CD4-positive, alpha-beta T cell treated with Interleukin-15 for 4 hours (primary cell): ENCODE measurements at regions not wholly inside any gene's neighbourhood (a gene's known extent, or its start where the extent isn't known, plus 50 kb on each side); places are given as distances from the start of the nearest gene placed in this dataset.

ENCODE experiments used
- DNase-seq: peaks from one replicate; pipeline ENCODE4 v3.0.0-alpha.2; 2020; ENCODE audit warnings: low spot score

DNA sequence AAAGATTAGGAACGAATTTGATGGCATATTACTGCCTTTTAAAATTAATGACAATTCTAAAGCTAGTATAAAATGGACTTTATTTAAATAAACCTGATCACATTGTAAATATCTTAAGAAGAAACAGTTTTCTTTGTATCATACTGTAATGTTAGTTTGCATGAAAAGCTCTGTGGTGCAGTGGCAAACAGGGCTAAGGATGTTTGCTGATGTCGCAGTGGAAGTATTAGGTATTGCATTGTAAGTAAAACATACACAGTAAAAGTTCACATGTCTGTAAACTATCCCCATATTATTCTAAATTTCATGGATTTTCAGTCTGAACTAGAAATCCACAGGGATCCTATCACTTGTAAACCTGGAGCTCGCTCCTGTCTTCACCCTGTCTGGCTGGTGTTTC lies 252.6 kb upstream of the ZNF32 start:
- DNase-seq, result no peak

DNA sequence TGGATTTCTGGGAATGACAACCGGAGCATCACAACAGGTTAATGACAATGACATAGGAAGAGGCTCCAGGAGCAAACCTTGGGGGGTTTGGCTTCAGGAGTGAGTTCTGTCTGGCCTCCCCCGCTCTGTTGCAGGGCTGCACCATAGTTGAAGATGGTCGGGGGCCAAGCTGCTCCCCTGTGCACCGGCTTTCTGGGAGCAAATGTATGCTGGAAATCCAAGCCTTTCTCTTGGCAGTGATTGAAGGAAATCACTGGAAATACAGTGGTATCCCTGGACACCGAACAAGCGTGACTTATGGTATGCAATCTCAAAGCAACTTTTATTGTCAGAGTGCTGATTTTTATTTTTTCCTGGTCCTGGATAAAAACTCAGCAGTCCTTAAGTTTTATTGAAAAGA lies 251.9 kb upstream of the ZNF32 start:
- no peak for DNase-seq

DNA sequence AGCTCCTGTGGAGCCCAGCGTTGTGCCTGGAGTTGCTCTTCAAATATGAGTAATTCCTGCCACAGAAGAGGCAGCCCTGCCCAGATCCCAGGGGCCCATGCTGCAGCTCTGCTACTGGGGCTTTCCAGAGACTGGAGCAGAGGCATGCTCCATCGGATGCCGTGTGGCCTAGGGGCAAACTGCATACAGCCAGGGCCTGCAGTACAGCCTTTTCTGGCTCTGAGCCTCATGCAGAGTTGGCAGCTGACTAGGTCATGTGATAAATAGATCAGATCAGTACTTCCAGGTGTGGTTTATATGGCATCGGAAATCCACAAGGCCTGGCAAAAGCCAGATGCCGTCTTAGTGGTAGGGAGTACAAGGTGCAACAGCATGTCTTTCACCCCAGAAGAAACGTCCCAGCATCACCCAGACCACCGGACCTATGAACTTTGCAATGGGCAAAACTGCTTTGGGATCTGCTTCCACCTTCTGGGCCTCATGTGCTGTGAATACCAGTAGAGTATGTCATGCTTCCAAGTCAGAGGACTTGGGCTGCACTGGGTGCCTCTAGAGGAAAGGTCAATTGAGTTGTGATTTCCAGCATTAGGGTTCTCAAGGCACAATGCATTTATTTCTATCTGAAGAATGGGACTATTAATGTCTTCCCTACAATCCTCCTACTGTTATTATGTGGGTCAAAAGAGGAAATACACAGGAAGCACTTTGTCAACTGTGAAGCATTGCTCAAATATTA lies 250.7 kb upstream of the ZNF32 start:
- DNase-seq, result no peak

DNA sequence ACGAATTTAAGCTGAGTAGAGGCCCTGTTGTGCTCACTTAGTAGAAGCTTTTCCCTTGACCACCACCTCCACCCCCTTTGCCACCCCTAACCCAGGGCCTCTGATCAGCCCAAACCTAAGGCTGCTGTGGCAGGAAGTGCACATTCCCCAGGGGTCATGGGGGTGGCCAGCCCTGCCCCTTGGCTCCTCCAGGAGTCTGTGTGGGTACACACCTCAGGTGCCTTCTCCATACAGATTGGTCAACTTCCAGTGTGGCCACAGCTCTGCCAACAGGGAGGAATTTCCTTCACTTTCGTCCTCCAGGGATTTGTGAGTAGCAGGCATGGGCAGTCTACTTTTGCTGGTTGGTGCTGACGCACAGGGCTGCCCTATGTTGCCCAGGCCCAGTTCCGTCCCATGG lies 249.9 kb upstream of the ZNF32 start:
- DNase-seq, result no peak

DNA sequence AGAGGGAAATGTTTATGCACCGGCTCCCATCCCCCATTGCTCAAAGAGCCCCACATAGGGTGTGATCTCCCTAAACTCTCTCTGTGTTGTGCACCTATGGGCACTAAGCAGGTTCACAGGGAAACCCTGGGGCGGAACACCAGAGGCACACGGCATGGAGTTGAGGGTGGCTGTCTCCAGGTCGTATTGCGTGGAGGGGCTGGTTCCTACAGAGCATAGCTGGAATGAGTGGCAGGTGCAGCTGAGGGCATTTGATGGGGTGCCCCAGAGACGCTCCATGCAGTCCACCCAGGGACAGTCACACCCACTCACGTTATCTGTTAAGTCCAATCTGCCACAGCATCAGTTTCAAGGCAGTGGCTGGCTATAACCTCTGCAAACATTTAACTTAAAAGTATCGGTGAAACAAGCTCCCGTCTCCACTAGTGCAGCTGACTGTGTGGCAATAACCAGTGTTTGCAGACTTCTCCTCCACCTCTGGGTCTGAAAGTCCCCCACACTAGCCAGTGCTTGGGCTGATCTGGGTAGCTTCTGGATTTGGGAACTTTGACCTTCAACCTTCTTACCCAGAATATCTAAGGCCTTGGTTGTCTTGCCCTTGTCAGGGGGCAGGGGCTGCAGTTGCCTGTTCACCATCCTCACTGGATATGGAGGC lies 249.2 kb upstream of the ZNF32 start:
- no peak for DNase-seq

DNA sequence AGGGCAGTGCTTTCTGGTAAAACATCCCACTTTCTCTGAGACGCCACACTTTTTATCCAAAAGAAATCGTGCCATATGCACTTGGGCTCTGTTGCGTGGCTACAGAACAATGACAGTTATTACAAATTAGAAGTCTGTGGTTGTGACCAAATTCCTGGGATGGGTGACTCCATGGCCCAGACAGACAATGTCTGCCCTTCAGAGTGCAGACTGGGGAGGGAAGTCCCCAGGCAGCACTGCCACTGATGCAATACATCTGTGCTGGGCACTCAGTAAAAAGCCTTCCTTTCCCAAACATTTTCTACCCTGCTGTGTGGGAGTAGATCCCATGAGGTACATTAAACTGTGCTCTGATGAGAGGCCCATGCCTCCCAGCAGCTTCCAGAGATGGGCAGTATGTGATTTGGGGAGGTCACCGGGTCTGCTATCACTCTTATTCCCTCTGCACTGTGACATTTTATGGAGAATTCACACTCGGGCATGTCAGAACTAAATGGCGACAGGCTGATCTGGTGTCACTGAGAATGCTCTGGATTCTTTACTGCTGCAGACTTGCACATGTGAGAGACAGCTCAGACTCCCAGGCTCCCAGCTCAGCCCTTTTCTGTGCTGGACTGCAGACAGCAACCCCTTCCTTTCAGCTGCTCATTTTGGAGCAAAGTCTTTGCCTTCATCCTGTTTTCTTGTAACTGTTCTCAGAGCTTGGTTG lies 243.5 kb upstream of the ZNF32 start:
- DNase-seq, result no peak

DNA sequence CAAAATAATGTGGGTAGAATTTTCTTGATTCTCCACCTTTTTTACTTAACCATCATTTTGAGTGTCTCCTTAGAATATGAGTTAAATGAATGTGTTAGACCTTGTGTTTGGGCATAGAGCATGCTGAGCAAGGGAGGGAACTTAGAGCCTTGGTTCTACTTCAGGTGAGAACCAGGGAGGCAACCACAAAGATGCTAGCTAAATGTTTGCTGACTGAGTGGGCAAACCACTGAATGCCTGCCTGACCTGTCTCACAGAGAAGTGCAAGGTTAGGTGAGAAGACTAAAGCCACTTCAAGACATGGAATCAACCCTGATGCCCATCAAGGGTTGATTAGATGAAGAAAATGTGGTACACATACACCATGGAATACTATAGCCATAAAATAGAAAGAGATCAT lies 242.6 kb upstream of the ZNF32 start:
- no peak for DNase-seq

DNA sequence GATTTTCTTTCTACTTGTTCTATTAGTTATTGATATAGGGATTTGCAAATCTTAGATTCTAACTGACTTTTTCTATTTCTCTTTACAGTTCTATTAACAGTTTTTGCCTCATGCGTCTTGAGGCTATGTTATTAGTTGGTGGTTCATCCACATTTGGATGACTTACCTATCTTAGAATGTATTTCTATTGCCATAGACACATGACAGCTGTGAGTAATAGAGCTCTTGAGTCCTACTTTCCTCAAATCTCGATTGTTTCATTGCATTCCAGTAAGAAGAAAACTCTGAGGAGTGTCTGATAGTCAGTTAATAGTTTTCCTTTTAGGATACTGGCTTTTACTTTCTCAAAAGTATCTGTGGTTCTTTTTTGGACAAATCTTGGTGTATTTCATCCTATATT lies 241.4 kb upstream of the ZNF32 start:
- no peak for DNase-seq

DNA sequence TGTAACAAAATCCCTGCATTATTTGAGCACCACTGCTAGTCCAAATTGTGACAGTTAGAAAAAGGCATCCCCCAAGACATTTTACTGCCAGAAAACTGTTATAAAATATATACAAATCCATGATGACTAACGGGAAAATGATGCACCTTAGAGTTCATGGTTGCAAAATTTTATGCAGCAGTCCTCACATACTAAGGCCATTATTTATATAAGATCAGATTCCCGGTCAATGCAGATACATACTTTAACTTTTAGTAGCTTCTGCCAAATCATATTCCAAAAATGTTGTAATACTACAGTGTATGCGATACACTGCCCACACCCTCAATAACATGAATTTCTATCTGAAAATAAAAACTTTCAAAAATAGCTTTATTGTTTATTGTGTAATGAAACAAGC lies 239.9 kb upstream of the ZNF32 start:
- DNase-seq, result no peak

DNA sequence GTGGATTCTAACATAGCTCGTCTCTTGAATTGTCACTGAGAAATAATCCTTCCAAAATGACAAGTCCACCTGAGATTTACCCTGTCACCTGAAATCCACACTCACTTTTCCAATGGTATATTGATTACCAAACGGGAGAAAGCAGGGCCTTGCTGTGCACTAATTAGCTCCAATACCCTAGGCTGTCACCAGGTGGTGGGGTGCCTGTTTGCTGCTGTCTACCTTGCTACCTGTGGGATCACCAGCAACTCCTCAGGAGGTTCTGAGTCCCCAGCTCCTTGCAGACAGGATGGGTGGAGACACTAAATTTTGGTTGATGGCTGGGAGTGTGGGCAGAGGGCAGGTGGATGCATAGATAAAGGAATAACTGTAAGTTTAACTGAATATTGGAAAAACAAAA lies 237.2 kb upstream of the ZNF32 start:
- DNase-seq, result no peak

DNA sequence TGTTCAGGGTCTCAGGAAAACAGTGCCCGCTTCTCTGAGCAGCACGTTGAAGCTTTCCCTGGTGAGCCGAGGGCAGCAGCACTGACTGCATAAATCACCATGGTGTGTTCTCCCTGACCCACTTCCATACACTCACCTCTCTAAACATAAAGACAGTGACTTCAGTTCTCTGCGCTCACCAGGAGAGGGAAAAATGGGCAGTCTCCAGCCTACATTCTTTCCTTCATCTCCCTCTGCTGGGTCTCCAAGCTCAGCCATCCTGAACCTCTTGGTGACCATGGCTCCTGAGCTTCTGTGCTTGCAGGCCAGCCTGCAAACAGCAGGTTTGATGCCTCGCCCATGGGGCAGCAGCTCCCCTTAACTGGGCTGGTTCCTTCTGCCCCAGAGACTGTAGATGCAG lies 236.6 kb upstream of the ZNF32 start:
- no peak for DNase-seq

DNA sequence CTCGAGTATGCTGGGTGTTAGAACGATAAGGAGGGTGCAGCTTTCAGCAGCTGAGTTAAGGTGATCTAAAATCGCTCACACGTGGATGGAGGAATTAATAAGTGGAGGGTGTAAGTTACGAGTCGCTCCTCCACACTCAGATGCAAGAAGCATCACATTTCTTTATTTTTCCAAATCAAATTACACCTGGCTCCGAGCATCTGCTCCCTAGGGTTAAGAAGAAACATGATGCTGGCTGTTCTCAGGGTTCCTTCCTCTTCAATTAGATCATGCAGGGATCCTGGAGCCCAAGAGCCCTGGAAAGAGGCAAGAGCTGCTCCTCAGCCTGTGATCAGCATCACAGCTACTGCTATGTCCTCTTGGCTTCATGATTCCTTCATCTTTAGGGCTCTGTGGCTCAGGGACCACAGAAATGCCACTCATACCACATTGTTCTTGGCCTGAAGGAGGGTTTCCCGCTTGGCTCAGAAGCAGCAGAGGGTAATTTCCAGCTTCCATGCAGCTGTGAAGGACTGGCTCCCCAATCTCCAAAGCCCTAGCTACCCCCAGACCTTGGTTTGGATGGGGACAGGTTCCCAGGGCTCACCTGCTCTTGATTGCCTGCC lies 235.9 kb upstream of the ZNF32 start:
- DNase-seq, result no peak

DNA sequence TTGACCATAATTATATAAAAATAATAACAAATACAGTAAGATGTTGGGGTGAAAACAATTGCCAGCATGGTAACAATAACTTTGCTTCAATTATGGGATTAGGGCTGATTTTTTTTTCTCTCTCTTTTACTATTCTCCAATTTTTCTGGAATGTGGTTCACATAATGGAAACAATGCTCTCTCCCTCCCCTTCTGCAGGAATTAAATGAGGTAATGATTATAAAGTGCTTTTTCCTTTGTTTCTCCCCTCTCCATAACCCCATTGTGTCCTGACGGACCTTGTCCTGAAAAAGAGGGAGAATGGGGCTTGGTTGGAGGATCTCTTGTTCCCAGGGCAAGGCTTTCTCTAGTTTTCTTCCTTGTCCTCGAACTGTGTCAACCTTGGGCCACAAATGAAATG lies 234.0 kb upstream of the ZNF32 start:
- no peak for DNase-seq

DNA sequence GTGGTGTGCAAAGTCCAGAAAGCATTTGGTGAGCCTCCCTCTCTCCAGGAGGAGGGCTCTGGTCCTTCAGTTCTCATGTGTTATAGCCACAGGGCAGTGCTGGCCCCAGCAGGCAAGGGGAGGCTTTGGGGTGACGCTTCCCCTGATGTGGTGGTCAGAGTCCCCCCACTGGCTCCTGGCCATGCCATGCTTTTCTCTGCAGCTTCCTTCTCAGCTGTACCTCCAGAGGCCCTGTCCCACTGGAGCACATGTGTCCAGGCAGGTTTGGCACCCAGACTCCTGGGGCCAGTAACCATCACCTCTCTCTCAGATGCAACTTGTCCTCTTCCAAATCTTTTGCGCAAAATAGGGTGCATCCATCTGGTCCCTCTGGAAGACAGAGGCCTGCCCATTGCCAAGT lies 233.0 kb upstream of the ZNF32 start:
- no peak for DNase-seq

DNA sequence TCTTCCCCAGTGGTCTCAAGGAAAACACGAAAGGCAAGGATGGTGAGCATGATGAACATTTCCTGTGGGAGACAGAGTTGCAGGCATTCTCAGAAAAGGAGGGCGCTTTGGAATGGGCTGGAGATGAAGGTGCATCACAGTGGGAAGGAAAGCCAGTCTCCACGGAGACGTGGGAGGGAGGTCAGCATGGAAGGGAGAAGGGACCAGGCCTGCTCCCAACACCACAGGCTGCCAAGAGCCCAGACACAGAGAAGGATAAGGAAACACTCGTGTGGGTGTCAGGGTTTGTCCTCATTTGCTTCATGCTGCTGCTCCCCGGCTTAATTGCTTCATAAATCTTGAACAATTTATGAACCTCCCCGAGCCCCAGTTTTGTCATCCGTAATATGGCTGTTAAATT lies 231.5 kb upstream of the ZNF32 start:
- DNase-seq, result no peak

DNA sequence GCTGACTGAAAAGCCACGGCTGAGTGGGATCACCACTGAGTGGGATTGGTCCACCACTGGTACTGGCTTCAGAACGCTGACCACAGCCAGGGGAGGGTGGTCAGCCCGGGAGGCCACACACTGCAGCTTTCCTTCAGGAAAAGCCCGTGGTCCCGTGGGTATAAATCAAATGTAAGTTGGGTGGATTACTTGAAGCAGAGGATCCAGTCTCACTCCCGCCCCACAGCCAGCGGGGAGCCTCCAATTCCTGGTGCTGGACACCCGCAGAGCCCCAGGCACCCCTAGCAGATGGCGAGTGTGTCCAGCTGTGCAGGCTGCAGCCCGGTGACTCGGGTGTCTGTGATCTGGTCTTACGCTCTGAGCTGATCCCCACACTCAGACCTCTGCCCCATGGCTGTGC lies 231.1 kb upstream of the ZNF32 start:
- no peak for DNase-seq

DNA sequence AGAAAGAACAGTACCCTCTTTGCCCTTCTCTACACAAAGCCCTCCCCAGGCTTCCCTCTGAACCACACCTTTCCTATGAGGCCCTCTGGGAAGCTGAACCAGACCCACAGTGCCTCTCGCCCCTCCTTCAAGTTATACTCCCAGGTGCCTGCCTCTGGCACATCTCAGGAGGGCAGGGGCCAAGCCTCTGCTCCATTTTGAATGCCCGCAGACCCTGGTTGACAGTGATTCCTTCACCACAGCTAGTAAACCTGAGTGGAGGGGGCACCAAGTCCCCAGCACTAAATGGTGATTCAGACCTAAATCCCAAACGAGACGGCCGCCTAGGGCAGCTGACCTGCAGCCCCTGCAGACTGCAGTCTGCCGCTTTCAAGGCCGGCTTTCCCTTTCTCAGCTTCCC lies 230.5 kb upstream of the ZNF32 start:
- DNase-seq, result no peak

DNA sequence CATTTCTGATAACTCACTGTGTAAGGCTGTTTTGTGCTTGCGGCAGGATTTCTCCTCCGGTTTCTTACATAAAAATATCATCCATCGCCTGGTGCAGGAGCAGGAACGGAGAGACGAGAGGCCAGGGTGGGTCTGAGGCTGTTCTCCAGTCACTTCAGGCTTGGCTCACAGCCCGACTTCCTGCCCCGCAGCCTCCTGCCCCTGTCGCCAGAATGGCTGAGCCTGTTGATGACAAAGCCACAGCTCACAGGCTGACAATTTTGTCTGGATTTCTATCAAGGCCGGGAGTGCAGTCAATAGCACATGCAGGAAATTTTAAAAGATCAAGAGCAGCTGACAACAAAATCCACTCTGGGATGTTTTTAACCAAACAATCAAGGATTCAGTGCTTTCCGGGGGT lies 229.7 kb upstream of the ZNF32 start:
- no peak for DNase-seq

DNA sequence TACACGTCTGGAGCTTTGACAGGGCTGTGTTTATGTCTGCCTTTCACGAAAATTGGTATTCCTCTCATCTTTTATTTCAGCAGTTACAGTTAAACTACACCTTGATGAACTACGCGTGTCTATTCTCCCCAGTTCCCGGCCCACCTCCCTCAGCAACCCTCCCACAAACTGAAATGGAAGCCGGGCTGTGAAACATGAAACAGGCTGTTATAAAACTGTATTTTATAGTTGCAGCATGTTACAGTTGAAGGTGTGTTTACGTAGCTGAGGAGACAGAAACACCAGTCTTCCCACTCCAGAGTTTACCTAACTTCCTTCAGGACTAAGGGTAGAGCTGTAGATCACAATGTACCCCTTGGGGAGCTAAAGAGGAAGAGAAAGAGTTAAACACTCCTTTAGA lies 228.3 kb upstream of the ZNF32 start:
- no peak for DNase-seq

DNA sequence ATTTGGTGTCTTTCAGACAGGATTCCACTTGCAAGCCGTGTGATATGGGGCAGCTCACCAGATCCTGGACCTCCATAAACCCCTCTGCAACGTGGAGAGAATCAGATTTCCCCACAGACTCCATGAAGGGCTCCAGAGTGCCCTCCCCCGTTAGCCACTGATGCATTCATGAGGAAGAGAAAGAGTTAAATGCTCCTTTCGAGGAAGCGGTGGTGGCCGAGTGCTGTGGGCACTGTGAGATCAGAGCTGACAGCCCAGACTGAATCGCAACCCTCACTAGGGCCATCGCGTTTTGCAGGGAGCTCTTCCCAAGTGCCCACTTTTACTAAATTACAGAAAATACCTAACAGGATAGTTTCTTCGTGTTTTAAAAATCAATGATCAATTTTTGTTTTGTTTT lies 226.3 kb upstream of the ZNF32 start:
- DNase-seq, result no peak

DNA sequence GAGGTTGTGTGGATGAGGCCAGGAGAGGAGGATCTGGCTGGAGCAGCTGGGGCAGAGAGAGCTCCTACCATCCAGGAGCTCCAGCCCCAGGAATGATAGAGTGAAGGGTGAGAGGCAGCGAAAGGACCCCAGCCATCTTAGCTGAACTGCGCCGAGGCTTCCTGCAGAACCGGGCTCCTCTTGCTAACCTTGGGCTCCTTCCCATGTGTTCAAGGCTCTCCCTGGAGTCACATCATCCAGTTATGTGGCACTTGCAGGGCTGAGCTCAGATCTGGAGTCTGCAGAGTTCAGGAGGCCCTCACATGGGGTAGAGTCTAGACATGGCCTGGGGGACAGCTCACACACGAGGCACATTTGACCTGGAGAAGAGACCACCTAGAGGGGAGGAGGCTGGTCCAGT lies 225.0 kb upstream of the ZNF32 start:
- DNase-seq, result no peak

DNA sequence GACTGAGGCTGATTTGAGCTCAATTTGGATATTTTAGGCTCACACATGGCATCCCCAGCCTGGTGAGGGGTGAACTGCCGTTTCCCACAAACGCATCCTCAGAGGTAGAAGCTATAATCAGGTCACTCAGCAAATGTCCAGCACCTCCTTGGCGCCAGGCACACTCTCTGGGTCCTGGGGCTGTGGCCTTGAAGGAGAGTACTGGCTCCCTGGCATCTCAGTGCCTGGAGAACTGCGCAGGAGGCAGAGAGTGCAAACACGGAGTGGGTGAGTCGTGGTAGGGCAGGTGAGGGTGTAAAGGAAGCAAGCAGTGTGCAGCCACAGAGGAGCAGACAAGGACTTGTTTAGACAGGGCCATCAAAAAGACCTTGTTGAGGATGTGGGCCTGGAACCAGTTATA lies 224.0 kb upstream of the ZNF32 start:
- no peak for DNase-seq

DNA sequence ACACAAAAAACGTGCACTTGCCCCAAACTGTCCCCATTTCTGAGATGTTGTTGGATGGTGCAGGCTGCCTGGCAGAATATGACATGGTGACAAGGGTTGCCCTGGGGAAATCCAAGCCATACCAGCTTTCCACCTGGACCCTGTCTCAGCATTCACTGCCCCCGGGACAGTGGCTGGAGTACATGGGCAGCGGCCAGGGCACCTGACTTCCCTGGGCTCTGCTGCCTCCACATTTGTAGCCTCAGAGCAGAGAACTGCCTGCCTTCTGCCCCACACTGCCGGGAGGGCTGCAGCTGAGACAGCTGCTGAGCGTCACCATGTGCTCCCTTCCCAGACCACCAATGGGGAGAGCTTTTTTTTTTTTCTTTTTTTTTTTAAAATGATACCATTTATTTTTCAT lies 222.9 kb upstream of the ZNF32 start:
- DNase-seq, result no peak
